ENCODE measurements at regions not wholly inside any gene's neighbourhood (a gene's known extent, or its start where the extent isn't known, plus 50 kb on each side); places are given as distances from the start of the nearest gene placed in this dataset.

DNA sequence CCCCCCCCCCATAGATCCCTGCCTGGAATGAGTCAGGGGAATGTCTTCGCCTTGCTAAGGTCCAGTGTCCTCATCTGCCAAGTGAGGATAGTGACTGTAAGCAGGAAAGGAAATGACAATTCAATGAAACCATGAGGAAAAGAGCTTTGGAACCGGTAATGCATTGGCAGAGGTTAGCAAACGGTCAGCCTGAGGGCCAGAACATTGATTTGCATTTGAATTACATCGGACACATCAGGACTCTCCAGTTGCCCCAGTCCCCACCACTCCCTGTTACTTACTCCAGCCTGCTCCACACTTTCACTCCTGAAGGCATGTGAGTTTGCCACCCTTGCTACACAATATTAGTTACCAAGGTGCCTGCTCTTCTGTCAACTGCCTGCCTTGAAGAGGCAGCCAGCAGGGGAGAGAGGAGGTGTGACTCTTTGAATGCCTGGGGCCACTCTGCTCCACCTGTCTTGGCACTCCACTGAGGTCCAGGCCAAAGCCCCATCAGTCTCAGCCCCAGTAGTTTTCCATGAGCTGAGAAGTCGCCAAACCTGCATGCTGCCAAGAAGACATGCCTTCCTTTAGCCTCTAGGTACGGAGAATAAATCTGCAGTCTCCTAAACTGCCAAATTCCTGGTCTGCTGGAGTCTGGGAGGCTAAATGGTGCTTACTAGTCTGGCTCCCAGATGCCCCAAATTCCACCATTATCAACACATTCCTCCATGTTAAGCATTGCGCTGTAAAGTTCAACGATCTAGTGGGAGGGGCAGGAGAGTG lies 191.7 kb upstream of the TLE3 start:
- Histone ChIP-seq H3K27me3 (replicated peaks; ENCODE audit: insufficient read depth) (no peaks in the 10 kb centered on the region), H3K36me3 (no peaks in the 10 kb centered on the region), H3K4me3 (no peak overlapping the region), H3K27ac (peak overlapping the region; percentile 4 to 49), H3K4me1 (ENCODE audit: control insufficient read depth in 1 of 2, low read depth in 2 of 2) (peaks cover 0 to 14% of the 10 kb centered on the region in 2 donors), H3K9me3 (no peaks in the 10 kb centered on the region)
- TF ChIP-seq, protein P1, sequence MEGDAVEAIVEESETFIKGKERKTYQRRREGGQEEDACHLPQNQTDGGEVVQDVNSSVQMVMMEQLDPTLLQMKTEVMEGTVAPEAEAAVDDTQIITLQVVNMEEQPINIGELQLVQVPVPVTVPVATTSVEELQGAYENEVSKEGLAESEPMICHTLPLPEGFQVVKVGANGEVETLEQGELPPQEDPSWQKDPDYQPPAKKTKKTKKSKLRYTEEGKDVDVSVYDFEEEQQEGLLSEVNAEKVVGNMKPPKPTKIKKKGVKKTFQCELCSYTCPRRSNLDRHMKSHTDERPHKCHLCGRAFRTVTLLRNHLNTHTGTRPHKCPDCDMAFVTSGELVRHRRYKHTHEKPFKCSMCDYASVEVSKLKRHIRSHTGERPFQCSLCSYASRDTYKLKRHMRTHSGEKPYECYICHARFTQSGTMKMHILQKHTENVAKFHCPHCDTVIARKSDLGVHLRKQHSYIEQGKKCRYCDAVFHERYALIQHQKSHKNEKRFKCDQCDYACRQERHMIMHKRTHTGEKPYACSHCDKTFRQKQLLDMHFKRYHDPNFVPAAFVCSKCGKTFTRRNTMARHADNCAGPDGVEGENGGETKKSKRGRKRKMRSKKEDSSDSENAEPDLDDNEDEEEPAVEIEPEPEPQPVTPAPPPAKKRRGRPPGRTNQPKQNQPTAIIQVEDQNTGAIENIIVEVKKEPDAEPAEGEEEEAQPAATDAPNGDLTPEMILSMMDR (IDR thresholded peaks at IDR 0.05) = no peak
- ATAC-seq (ENCODE audit: insufficient number of reproducible peaks, low FRiP score, low read depth) (peak; percentile 23), DNase-seq (ENCODE audit: low spot score) (no peak)

DNA sequence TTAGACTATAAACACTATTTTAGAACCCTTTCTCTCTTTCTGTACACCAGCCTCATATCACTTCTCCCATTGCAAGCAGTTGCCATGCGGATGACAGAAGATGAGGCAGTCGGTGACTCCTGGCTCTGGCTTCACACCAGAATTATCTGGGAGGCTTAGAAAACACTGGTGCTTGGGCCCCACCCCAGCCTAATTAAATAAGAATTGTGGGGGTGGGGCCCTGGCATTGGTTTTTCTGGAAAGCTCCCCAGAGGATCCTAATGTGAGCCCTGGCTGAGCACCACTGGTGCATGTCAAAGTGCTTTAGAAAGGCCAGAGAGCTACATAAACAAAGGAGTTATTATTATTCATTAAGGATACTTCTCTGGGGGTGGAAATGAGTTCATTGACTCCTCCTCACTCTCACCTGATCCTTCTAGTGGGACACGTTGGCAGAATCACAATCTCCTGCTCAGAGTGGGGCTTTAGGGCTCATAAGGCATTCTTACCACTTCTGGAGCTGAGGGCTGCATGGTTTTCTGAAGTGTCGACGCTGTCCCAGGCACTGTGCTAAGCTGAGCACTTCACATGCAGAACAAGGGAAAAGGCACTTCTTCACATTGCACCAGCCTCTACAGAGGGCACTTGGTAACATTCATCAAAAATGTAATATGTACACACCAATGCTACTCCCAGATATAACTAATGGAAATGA lies 188.5 kb upstream of the TLE3 start:
- TF ChIP-seq, protein P1 (IDR thresholded peaks at IDR 0.05) = no peak
- no peak overlapping the region for H3K4me3 ChIP-seq
- no peaks in the 10 kb centered on the region for H3K36me3 ChIP-seq
- H3K27me3 ChIP-seq (replicated peaks; ENCODE audit: insufficient read depth) = no peaks in the 10 kb centered on the region
- no peak for ATAC-seq (ENCODE audit: insufficient number of reproducible peaks, low FRiP score, low read depth)
- H3K4me1 ChIP-seq (ENCODE audit: control insufficient read depth in 1 of 2, low read depth in 2 of 2) = peaks cover 0 to 22% of the 10 kb centered on the region in 2 donors
- H3K27ac ChIP-seq = no peak overlapping the region
- no peaks in the 10 kb centered on the region for H3K9me3 ChIP-seq
- no peak for DNase-seq (ENCODE audit: low spot score)

DNA sequence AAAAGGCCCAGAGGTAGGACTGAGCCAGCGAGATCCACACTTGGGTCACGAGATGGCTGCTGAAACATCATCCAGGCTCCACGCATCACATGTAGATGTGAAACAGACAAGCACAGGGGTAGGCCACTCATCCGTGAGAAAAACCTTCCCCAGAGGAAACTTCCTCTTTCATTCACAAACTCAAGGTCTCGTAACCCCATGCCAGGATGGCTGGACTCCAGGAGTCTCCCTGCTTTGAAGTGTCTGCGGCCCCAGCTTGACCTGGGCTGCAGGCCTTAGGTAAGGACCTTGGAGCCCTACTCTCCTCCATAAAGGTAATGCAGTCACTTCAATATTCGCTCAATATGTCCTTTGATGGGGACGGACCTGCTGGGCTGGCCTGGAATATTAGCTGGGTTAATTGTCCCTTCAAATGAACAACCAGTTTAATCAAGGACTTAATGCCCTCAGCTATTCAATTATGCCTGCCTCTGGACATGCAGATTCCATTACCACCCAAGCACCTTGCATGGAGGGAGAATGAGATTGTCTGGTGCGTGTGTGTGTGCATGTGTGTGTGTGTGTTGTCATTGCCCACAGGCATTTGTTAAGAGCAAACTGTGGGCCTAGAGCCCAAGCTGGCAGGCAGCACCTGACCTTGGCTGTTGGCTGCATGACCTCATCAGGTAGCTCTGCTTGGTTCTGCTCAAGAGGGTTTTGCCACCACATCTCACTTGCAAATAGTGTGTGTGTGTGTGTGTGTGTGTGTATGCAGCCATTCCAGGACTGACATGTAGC lies 186.9 kb upstream of the TLE3 start:
- DNase-seq (ENCODE audit: low spot score) = no peak
- TF ChIP-seq, protein P1 (IDR thresholded peaks at IDR 0.05) = no peak

DNA sequence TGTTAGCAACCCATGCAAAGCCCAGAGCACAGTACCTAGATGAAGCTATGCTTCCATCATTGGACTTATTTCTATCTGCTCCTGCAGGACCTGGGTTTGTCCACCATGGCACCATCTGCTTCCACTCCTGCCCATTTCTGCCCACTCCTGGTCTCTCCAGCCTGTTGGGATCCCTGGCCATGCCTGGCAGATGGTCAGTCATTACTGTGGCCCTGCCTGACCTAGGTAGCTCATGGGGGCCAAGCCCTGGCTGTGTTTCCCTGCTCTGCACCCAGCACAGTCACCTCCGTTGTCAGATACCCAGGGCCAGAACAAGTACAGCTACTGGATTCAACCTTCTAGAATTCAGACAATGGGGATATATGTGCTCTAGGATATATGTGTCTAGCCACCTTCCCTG lies 185.8 kb upstream of the TLE3 start:
- H3K9me3 ChIP-seq = no peaks in the 10 kb centered on the region
- H3K4me1 ChIP-seq (ENCODE audit: control insufficient read depth in 1 of 2, low read depth in 2 of 2) = peaks cover 0 to 8% of the 10 kb centered on the region in 2 donors
- H3K36me3 ChIP-seq = no peaks in the 10 kb centered on the region
- ATAC-seq (ENCODE audit: insufficient number of reproducible peaks, low FRiP score, low read depth) (no peak), DNase-seq (ENCODE audit: low spot score) (no peak)
- TF ChIP-seq, protein P1 (IDR thresholded peaks at IDR 0.05) = no peak
- no peak overlapping the region for H3K4me3 ChIP-seq
- no peak overlapping the region for H3K27ac ChIP-seq
- H3K27me3 ChIP-seq (replicated peaks; ENCODE audit: insufficient read depth) = no peaks in the 10 kb centered on the region

More for the DNA sequence above, 186.9 kb upstream of the TLE3 start:
- no peaks in the 10 kb centered on the region for H3K36me3 ChIP-seq
- H3K27ac ChIP-seq = no peak overlapping the region
- no peak for ATAC-seq (ENCODE audit: insufficient number of reproducible peaks, low FRiP score, low read depth)
- no peaks in the 10 kb centered on the region for H3K27me3 ChIP-seq (replicated peaks; ENCODE audit: insufficient read depth)
- no peak overlapping the region for H3K4me3 ChIP-seq
- H3K4me1 ChIP-seq (ENCODE audit: control insufficient read depth in 1 of 2, low read depth in 2 of 2) = peaks cover 0 to 12% of the 10 kb centered on the region in 2 donors
- H3K9me3 ChIP-seq = no peaks in the 10 kb centered on the region

DNA sequence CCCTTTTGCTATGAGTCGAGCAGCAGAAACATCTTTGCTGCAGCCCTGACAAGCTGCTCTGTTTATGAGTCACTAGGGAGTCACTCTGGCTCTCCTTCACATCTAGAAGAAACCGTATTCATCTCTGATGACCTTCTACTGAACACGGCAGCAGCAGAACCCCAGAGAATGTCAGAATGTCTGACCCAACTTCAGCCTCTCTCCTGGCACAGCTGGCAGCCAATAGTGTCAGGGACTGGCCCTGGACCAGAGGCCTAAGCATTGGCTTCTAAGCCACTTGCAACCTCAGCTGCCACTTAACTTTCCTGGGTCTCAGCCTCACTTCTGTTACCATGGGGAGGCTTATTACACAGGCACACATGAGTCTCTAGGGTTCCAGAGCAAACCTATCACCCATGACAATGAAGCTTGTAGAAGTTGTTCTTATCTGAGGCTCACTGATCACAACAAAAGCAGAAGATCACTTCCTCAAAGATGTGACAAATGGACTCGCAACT lies 184.1 kb upstream of the TLE3 start:
- H3K4me1 ChIP-seq (ENCODE audit: control insufficient read depth in 1 of 2, low read depth in 2 of 2) = peaks cover 0 to 8% of the 10 kb centered on the region in 2 donors
- H3K4me3 ChIP-seq = no peak overlapping the region
- TF ChIP-seq, protein P1 (IDR thresholded peaks at IDR 0.05) = no peak
- ATAC-seq (ENCODE audit: insufficient number of reproducible peaks, low FRiP score, low read depth) (no peak), DNase-seq (ENCODE audit: low spot score) (no peak)
- no peak overlapping the region for H3K27ac ChIP-seq
- H3K9me3 ChIP-seq = no peaks in the 10 kb centered on the region
- no peaks in the 10 kb centered on the region for H3K27me3 ChIP-seq (replicated peaks; ENCODE audit: insufficient read depth)
- H3K36me3 ChIP-seq = no peaks in the 10 kb centered on the region
